H1 (cell line): ENCODE measurements at regions not wholly inside any gene's neighbourhood (a gene's known extent, or its start where the extent isn't known, plus 50 kb on each side); places are given as distances from the start of the nearest gene placed in this dataset.

Experiments used
- EZH2 ChIP-seq: fragments of 200-600 bp; sonication (generic); IDR thresholded peaks from 2 replicates; pipeline ENCODE4 v1.7.1; 2012; ENCODE audit warnings: low read depth, mild to moderate bottlenecking, moderate library complexity, low read length, inconsistent platforms; ENCODE audit not compliant: severe bottlenecking

- no peak for TF ChIP-seq EZH2
These were observed 275.5 kb downstream of the VPS13C start (continued) for GRCh38 chr15:61784734-61785133.
